Endothelial cell of umbilical vein (primary cell): ENCODE measurements at regions not wholly inside any gene's neighbourhood (a gene's known extent, or its start where the extent isn't known, plus 50 kb on each side); places are given as distances from the start of the nearest gene placed in this dataset.

ENCODE experiments used
- BruUV-seq: library from RNA; stranded (reverse); fragments of 400-500 nt; replicated peaks from 2 replicates; lab custom pipeline; 2021; lab: Mats Ljungman, UMichigan
- CTCF ChIA-PET: fragments of 300-600, 350-600 bp; sonication (Branson Sonifier 250); formaldehyde crosslinking; loops from one replicate; lab custom pipeline; 2021; ENCODE audit warnings: antibody characterized with exemption, inconsistent platforms; lab: Charles Lee
- POLR2A ChIA-PET: fragments of 300-600, 350-600 bp; sonication (Branson Sonifier 250); formaldehyde crosslinking; loops from one replicate; lab custom pipeline; 2021; ENCODE audit warnings: antibody characterized with exemption, inconsistent platforms; lab: Charles Lee
- DNase-seq: peaks from one replicate; pipeline ENCODE4 v3.0.0-alpha.2; 2011; ENCODE audit warnings: low read depth, low spot score
- FAIRE-seq: peaks from 2 replicates; lab custom pipeline; 2011; peaks lifted over from hg19 to GRCh38; lab: Jason Lieb, UNC
- H2AFZ ChIP-seq: 2 replicates; pipeline ENCODE4 v1.6.0; 2012; ENCODE audit warnings: low read depth, low read length, control low read depth, inconsistent platforms
- H3K27ac ChIP-seq: 2 replicates; pipeline ENCODE4 v1.5.1; 2011; ENCODE audit warnings: low read depth, mild to moderate bottlenecking, control low read depth, low read length, moderate library complexity; ENCODE audit not compliant: insufficient read depth
- H3K27me3 ChIP-seq, 2 experiments: 2 replicates each; pipeline versions ENCODE4 v1.6.0 to v1.6.1; 2011; ENCODE audit warnings: low read length in 2 of 2, mixed read lengths in 1 of 2; ENCODE audit not compliant: control insufficient read depth in 2 of 2, insufficient read depth in 2 of 2
- H3K36me3 ChIP-seq, 2 experiments: 2 replicates in 1 of 2; 3 replicates in 1 of 2; pipeline ENCODE4 v1.5.1; 2011; ENCODE audit warnings: low read length in 2 of 2, mild to moderate bottlenecking in 1 of 2, moderate library complexity in 1 of 2; ENCODE audit not compliant: control insufficient read depth in 2 of 2, insufficient read depth in 2 of 2; ENCODE audit errors: extremely low read depth in 1 of 2
- H3K4me1 ChIP-seq: 3 replicates; pipeline ENCODE4 v1.5.1; 2011; ENCODE audit warnings: mild to moderate bottlenecking, low read length; ENCODE audit not compliant: control insufficient read depth, insufficient read depth; ENCODE audit errors: extremely low read depth
- H3K4me2 ChIP-seq: 2 replicates; pipeline ENCODE4 v1.6.1; 2011; ENCODE audit warnings: low read length, control low read depth, mixed read lengths; ENCODE audit not compliant: insufficient read depth
- H3K4me3 ChIP-seq, 3 experiments: fragments of 200-600 bp in 1 of 3; sonication (generic), shearing (Covaris generic) in 1 of 3; replicated peaks in 1 of 3; 2 replicates each; pipeline ENCODE4 v1.5.1; 2011 to 2016; ENCODE audit warnings: control low read depth in 3 of 3, low read length in 3 of 3, mild to moderate bottlenecking in 2 of 3, inconsistent platforms in 1 of 3, low read depth in 1 of 3, moderate library complexity in 1 of 3; ENCODE audit not compliant: insufficient read depth in 1 of 3
- H3K79me2 ChIP-seq: 2 replicates; pipeline ENCODE4 v1.6.0; 2012; ENCODE audit warnings: low read length, inconsistent platforms; ENCODE audit not compliant: control insufficient read depth, insufficient read depth
- H3K9ac ChIP-seq: replicated peaks from 2 replicates; pipeline ENCODE3; 2011; ENCODE audit warnings: low read length, control low read depth; ENCODE audit not compliant: insufficient read depth; ENCODE audit errors: extremely low read depth
- H3K9me1 ChIP-seq: replicated peaks from 3 replicates; pipeline ENCODE4 v1.6.0; 2011; ENCODE audit warnings: mild to moderate bottlenecking, low read length; ENCODE audit not compliant: control insufficient read depth, insufficient read depth; ENCODE audit errors: extremely low read depth
- H3K9me3 ChIP-seq: replicated peaks from 2 replicates; pipeline ENCODE4 v1.5.1; 2012; ENCODE audit warnings: low read length, inconsistent platforms; ENCODE audit not compliant: control insufficient read depth, insufficient read depth
- H4K20me1 ChIP-seq: replicated peaks from 2 replicates; pipeline ENCODE3; 2011; ENCODE audit warnings: mild to moderate bottlenecking, low read length; ENCODE audit not compliant: control insufficient read depth, insufficient read depth; ENCODE audit errors: extremely low read depth
- CTCF ChIP-seq, 2 donors: IDR thresholded peaks; 1 replicate in 1 of 2; 2 replicates in 1 of 2; pipeline ENCODE4 v1.5.1; 2011; ENCODE audit warnings: low read length in 2 of 2, mild to moderate bottlenecking in 2 of 2, moderate library complexity in 2 of 2, control low read depth in 1 of 2, inconsistent platforms in 1 of 2, low read depth in 1 of 2; ENCODE audit not compliant: insufficient read depth in 1 of 2; ENCODE audit errors: extremely low read depth in 1 of 2
- EZH2 ChIP-seq: IDR thresholded peaks from 2 replicates; pipeline ENCODE4 v1.6.1; 2012; ENCODE audit warnings: borderline replicate concordance, low read depth, mild to moderate bottlenecking, moderate library complexity, low read length, inconsistent platforms; ENCODE audit not compliant: severe bottlenecking
- FOS ChIP-seq: IDR thresholded peaks from 2 replicates; pipeline ENCODE4 v1.6.1; 2011; ENCODE audit warnings: mild to moderate bottlenecking, low read length, moderate library complexity, borderline replicate concordance; ENCODE audit not compliant: insufficient read depth
- GATA2 ChIP-seq: IDR thresholded peaks from 2 replicates; pipeline ENCODE4 v1.7.0; 2011; ENCODE audit warnings: low read depth, mild to moderate bottlenecking, moderate library complexity, mixed read lengths, low read length; ENCODE audit not compliant: insufficient read length, insufficient read depth
- JUN ChIP-seq: IDR thresholded peaks from 2 replicates; pipeline ENCODE4 v1.6.1; 2011; ENCODE audit warnings: borderline replicate concordance, low read depth; ENCODE audit not compliant: insufficient read length, insufficient read depth
- MAX ChIP-seq: IDR thresholded peaks from 2 replicates; pipeline ENCODE4 v1.6.1; 2011; ENCODE audit not compliant: insufficient read depth, insufficient read length
- MYC ChIP-seq: IDR thresholded peaks from one replicate; pipeline ENCODE4 v1.6.1; 2011; ENCODE audit warnings: mild to moderate bottlenecking, low read depth, low read length
- POLR2A ChIP-seq: IDR thresholded peaks from 2 replicates; pipeline ENCODE4 v1.6.1; 2012; ENCODE audit warnings: low read depth, mild to moderate bottlenecking, control low read depth, low read length
- POLR2AphosphoS5 ChIP-seq: IDR thresholded peaks from 2 replicates; pipeline ENCODE4 v1.6.1; 2012; ENCODE audit warnings: low read depth, mild to moderate bottlenecking, control low read depth, low read length, moderate library complexity; ENCODE audit not compliant: insufficient read depth
- dilution Hi-C: fragments of 300-500 bp; cut with MboI; formaldehyde crosslinking; loops from one replicate; pipeline ENCODE4 v1.15.0; 2019; ENCODE audit warnings: low sequenced_read_pairs; ENCODE audit not compliant: extremely low pct_ligation_motif_present
- intact Hi-C: fragments of 100-400 bp; cut with micrococcal nuclease; formaldehyde crosslinking; loops from one replicate; pipeline ENCODE4 v1.10.0; 2022

GRCh38 chr1:214108097-214108446, 120.3 kb downstream of the PROX1 start:
- intact Hi-C loops, result loop anchor here (5.0 kb wide), 1 partner anchor 986 kb away; no protein-coding TSS in a partner anchor
- Histone ChIP-seq H3K9me3 (no peaks in the 10 kb centered on the region), H3K9ac (no peak overlapping the region), H3K4me2 (peak overlapping the region; percentile 41), H3K27ac (no peak overlapping the region), H3K9me1 (no peaks in the 10 kb centered on the region), H3K4me1 (peaks cover 13% of the 10 kb centered on the region), H3K79me2 (no peaks in the 10 kb centered on the region), H3K27me3 (no peaks in the 10 kb centered on the region), H3K36me3 (no peaks in the 10 kb centered on the region), H4K20me1 (no peaks in the 10 kb centered on the region), H2AFZ (peak overlapping the region; percentile 99), H3K4me3 (no peak overlapping the region)
- CTCF ChIA-PET, result interaction anchor here (1.0 to 2.1 kb wide), 5 partner anchors 8 to 130 kb away, joined by 3 to 16 read pairs (median 4); no protein-coding TSS in a partner anchor
- TF ChIP-seq POLR2AphosphoS5 (no peak), JUN (no peak), FOS (no peak), EZH2 (no peak), CTCF (IDR thresholded peaks at IDR 0.05; ENCODE audit: extremely low read depth in 1 of 2, insufficient read depth in 1 of 2, low read depth in 1 of 2, low read length in 2 of 2) (no peak), POLR2A (no peak), MAX (no peak), GATA2 (no peak), MYC (no peak)
- POLR2A ChIA-PET, result interaction anchor here (0.7 to 1.3 kb wide), 2 partner anchors 120 to 422 kb away, joined by 3 read pairs; partner anchors contain the start of gene PROX1
- dilution Hi-C loops, result no loop called here
- DNase-seq (no peak), FAIRE-seq (no peak)
- no TSS peak for BruUV-seq
